ENCODE measurements at regions not wholly inside any gene's neighbourhood (a gene's known extent, or its start where the extent isn't known, plus 50 kb on each side); places are given as distances from the start of the nearest gene placed in this dataset.

DNA sequence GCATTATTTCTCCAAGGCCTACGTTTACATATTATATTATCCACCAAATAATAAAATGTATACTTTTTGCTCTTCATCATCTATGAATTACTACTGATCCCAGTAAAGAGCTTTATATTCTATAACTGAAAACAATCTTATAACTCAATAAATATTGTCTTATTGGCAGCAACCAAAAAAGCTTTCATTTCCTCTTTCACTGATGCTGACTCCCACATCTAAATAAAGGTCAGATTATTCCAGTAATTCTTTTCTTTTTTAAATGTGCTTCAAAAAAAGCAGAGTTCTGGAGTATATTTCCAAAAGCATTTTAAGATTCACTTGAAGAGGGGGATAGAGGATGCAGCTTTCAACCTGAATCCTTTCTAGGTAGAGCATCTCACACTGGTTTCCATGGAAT is 75.3 kb upstream of the NR4A3 start:
- Histone ChIP-seq H3K27me3 (no peaks in the 10 kb centered on the region), H3K27ac (no peak overlapping the region), H3K4me1 (no peaks in the 10 kb centered on the region), H3K36me3 (no peaks in the 10 kb centered on the region), H3K9me3 (no peaks in the 10 kb centered on the region), H3K4me3 (no peak overlapping the region)
- no peak for DNase-seq
- TF ChIP-seq POLR2AphosphoS5 (IDR thresholded peaks at IDR 0.05) (no peak), EP300 (IDR thresholded peaks at IDR 0.05) (no peak), POLR2A (IDR thresholded peaks at IDR 0.05) (no peak)
- TF ChIP-seq, protein P1, sequence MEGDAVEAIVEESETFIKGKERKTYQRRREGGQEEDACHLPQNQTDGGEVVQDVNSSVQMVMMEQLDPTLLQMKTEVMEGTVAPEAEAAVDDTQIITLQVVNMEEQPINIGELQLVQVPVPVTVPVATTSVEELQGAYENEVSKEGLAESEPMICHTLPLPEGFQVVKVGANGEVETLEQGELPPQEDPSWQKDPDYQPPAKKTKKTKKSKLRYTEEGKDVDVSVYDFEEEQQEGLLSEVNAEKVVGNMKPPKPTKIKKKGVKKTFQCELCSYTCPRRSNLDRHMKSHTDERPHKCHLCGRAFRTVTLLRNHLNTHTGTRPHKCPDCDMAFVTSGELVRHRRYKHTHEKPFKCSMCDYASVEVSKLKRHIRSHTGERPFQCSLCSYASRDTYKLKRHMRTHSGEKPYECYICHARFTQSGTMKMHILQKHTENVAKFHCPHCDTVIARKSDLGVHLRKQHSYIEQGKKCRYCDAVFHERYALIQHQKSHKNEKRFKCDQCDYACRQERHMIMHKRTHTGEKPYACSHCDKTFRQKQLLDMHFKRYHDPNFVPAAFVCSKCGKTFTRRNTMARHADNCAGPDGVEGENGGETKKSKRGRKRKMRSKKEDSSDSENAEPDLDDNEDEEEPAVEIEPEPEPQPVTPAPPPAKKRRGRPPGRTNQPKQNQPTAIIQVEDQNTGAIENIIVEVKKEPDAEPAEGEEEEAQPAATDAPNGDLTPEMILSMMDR (IDR thresholded peaks at IDR 0.05), result no peak
- intact Hi-C loops (cut with DNase I; ENCODE audit: low total_unique reads), result no loop called here
- 82 to 100% (median 91%) methylated on average over 1 of the region's 1 CpG for WGBS, 5 donors

DNA sequence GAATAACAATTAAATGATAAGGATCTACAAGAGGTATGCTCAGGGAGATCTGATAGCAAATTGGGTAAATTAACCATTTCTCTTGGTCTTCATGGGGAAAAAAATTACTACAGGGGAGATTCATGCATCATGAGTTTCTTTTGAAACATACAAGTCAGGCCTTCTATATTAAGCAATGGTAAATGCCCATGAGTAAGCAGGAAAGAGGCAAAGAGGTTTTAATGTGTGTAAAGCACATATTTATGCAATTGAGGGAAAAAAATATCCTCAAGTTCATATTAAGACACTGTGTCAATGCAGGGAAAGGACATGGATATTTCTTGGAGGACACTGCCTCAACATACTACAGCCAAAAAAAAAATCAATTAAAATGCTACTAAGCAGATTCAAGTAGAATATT is 73.4 kb upstream of the NR4A3 start:
- H3K4me3 ChIP-seq, result no peak overlapping the region
- H3K27ac ChIP-seq, result no peak overlapping the region
- no peaks in the 10 kb centered on the region for H3K4me1 ChIP-seq
- intact Hi-C loops (cut with DNase I; ENCODE audit: low total_unique reads), result no loop called here
- no peaks in the 10 kb centered on the region for H3K36me3 ChIP-seq
- no peak for DNase-seq
- TF ChIP-seq POLR2AphosphoS5 (IDR thresholded peaks at IDR 0.05), result no peak
- TF ChIP-seq, protein P1 (IDR thresholded peaks at IDR 0.05), result no peak
- TF ChIP-seq EP300 (IDR thresholded peaks at IDR 0.05), result no peak
- no peak for TF ChIP-seq POLR2A (IDR thresholded peaks at IDR 0.05)
- no peaks in the 10 kb centered on the region for H3K9me3 ChIP-seq
- no peaks in the 10 kb centered on the region for H3K27me3 ChIP-seq

DNA sequence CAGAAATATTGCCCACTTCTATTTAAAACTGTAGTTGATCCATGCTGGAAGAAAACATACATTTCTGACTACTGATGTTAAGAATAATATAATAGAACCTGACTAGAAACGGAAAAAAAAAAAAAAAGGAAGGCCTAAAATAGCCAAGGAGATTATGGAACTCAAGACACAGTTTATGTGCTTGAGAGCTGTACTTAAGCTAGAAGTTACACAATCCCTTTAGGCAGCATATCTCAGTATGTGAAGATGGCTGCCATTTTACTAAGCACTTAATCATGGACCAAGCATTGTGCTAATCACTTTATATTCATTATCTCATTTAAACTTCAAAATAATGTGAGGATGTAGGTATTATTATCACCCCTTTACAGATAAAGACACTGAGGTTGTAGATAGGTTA is 73.0 kb upstream of the NR4A3 start:
- intact Hi-C loops (cut with DNase I; ENCODE audit: low total_unique reads), result no loop called here
- no peak for DNase-seq
- Histone ChIP-seq H3K27me3 (no peaks in the 10 kb centered on the region), H3K36me3 (no peaks in the 10 kb centered on the region), H3K4me1 (no peaks in the 10 kb centered on the region), H3K4me3 (no peak overlapping the region), H3K9me3 (no peaks in the 10 kb centered on the region), H3K27ac (no peak overlapping the region)
- TF ChIP-seq EP300 (IDR thresholded peaks at IDR 0.05) (no peak), POLR2A (IDR thresholded peaks at IDR 0.05) (no peak), POLR2AphosphoS5 (IDR thresholded peaks at IDR 0.05) (no peak)
- TF ChIP-seq, protein P1 (IDR thresholded peaks at IDR 0.05), result no peak
- 59 to 82% (median 62%) methylated on average over 1 of the region's 1 CpG for WGBS, 5 donors

DNA sequence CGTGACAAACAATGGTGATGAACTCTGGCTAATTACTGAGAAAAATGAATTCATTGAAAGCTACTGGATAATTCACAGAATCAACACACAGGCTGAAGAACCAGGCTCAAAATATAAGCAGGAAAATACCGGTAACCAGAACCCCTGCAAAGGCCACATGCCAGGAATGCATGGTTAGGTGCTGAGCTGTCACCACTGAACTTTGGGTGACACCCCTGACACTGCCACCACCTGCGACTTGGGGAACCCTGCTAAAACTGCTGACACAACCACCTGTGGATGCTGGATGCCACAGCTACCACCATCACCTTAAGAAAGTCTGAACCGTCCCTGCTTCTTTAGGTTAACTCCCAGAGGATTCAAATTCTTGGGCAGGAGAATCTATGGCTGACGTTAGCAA is 72.0 kb upstream of the NR4A3 start:
- Histone ChIP-seq H3K36me3 (no peaks in the 10 kb centered on the region), H3K27ac (no peak overlapping the region), H3K9me3 (no peaks in the 10 kb centered on the region), H3K27me3 (no peaks in the 10 kb centered on the region), H3K4me3 (no peak overlapping the region), H3K4me1 (no peaks in the 10 kb centered on the region)
- WGBS, 5 donors, result 78 to 89% (median 87%) methylated on average over 5 of the region's 5 CpGs
- intact Hi-C loops (cut with DNase I; ENCODE audit: low total_unique reads), result no loop called here
- TF ChIP-seq EP300 (IDR thresholded peaks at IDR 0.05) (no peak), POLR2A (IDR thresholded peaks at IDR 0.05) (no peak), POLR2AphosphoS5 (IDR thresholded peaks at IDR 0.05) (no peak)
- TF ChIP-seq, protein P1 (IDR thresholded peaks at IDR 0.05), result no peak
- no peak for DNase-seq
